ENCODE measurements at regions not wholly inside any gene's neighbourhood (a gene's known extent, or its start where the extent isn't known, plus 50 kb on each side); places are given as distances from the start of the nearest gene placed in this dataset.
A peak's percentile ranks its signal among the peaks of the same experiment; 100 is the strongest.

DNA sequence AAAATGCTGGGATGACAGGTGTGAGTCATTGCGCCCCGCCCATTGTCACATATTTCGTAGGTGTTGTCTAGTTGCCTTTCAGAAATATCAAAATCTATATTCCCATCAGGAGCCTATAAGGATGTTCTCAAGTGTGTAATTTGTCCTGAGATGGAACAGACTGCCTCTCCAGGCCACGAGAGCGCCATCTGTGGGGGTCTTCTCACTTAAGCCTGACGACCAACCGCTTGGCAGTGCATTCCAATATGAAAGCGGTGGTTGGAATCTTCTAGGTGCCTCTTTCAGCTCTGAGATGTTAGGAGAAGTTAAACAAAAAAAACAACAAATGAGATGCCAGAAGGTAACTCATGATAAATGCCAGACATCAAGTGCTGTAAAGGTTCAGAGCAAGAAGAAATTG, 488.5 kb downstream of the QKI start:
- H3K36me3 ChIP-seq, result no peaks in the 10 kb centered on the region
- peaks cover 0 to 7% (median 0%) of the 10 kb centered on the region in 11 experiments; a peak in 1 of 22 replicates for H3K9me3 ChIP-seq (replicated peaks in 1 of 11)
- no peaks in the 10 kb centered on the region for H3K27me3 ChIP-seq
- H3K4me1 ChIP-seq, result peaks cover 0 to 7% (median 0%) of the 10 kb centered on the region in 10 experiments; a peak in 2 of 20 replicates
- H3K27ac ChIP-seq, result no peak overlapping the region
- no peak overlapping the region for H3K4me3 ChIP-seq
- no peak overlapping the region for H3K9ac ChIP-seq
- no peaks in the 10 kb centered on the region for H4K20me1 ChIP-seq
- no peak overlapping the region for H3K4me2 ChIP-seq
- TF ChIP-seq Cebpa-rat (IDR thresholded peaks at IDR 0.05), result no peak

DNA sequence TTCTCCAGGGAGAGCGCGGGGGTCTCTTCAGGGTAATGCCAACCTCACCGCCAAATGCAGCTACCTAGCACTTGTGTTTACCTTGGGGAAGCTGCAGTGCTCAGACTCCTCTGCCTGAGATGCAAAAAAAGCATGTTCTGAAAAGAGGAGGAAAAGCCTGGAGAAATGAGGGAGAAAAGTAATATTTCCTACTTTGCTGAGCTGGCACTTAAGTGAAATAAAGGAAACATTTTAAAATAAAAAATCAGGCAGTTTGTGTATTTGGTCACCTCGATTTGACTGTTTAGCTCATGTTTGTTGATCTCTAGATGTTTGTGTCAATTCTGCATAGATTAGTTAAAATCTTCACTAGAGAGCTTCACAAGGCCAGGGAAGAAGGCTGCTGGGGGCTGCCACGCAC, 487.2 kb downstream of the QKI start:
- H3K36me3 ChIP-seq, result no peaks in the 10 kb centered on the region
- no peak for TF ChIP-seq Cebpa-rat (IDR thresholded peaks at IDR 0.05)
- H3K27ac ChIP-seq, result no peak overlapping the region
- H3K9me3 ChIP-seq (replicated peaks in 1 of 11), result peaks cover 0 to 7% (median 0%) of the 10 kb centered on the region in 11 experiments; a peak in 1 of 22 replicates
- no peak overlapping the region for H3K9ac ChIP-seq
- no peaks in the 10 kb centered on the region for H4K20me1 ChIP-seq
- peaks cover 0 to 7% (median 0%) of the 10 kb centered on the region in 10 experiments; a peak in 2 of 20 replicates for H3K4me1 ChIP-seq
- no peaks in the 10 kb centered on the region for H3K27me3 ChIP-seq
- H3K4me2 ChIP-seq, result no peak overlapping the region
- no peak overlapping the region for H3K4me3 ChIP-seq

DNA sequence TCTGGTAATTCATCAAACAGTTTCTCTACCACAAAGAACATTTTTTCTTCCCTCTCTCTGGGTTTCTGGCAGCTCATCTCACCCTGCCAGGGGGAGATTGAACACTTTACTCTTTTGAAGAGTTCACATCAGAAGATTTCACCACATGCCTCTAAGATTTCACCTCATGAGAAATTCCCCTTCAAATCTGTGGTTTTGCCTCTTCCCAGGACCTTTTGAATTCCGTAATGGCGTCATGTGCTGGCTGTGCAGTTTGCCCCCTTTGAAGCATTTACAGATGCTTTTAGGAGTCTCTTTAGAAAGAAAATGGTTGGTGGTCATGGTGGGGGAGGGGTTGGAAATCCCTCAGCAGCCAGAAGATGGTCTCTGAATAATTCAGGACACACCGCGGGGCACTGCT, 486.1 kb downstream of the QKI start:
- Histone ChIP-seq H3K27me3 (no peaks in the 10 kb centered on the region), H3K4me2 (no peak overlapping the region), H3K9me3 (replicated peaks in 1 of 11) (peaks cover 0 to 3% (median 0%) of the 10 kb centered on the region in 11 experiments; a peak in 1 of 22 replicates), H3K9ac (no peak overlapping the region), H3K36me3 (no peaks in the 10 kb centered on the region), H3K4me3 (no peak overlapping the region), H3K27ac (no peak overlapping the region), H4K20me1 (no peaks in the 10 kb centered on the region), H3K4me1 (peaks cover 0 to 7% (median 0%) of the 10 kb centered on the region in 10 experiments; a peak in 2 of 20 replicates)
- TF ChIP-seq Cebpa-rat (IDR thresholded peaks at IDR 0.05), result no peak

DNA sequence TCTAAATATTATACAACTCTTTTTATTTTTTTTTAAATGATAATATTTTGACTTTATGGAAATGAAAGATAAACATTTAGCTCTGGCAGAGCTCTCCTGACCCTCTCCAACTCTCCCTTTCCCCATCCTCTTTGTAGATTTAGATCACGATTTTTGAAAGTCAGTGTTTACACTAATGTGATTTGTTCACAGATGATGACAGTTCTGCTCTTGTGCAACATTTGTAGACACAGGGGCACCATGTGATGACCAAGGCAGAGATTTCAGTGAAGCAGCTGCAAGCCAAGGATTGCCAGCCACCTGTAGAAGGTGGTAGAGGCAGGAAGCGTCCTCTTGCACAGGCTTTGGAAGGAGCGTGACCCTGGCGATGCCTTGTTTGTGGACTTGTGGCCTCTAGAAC, 483.2 kb downstream of the QKI start:
- no peaks in the 10 kb centered on the region for H4K20me1 ChIP-seq
- no peaks in the 10 kb centered on the region for H3K27me3 ChIP-seq
- no peak overlapping the region for H3K9ac ChIP-seq
- H3K36me3 ChIP-seq, result no peaks in the 10 kb centered on the region
- H3K4me1 ChIP-seq, result no peaks in the 10 kb centered on the region
- no peak overlapping the region for H3K4me2 ChIP-seq
- TF ChIP-seq Cebpa-rat (IDR thresholded peaks at IDR 0.05), result peak in 1 of 11 experiments; percentile 15; a peak in 1 of 22 replicates
- no peak overlapping the region for H3K27ac ChIP-seq
- no peak overlapping the region for H3K4me3 ChIP-seq
- H3K9me3 ChIP-seq (replicated peaks in 1 of 11), result no peaks in the 10 kb centered on the region

DNA sequence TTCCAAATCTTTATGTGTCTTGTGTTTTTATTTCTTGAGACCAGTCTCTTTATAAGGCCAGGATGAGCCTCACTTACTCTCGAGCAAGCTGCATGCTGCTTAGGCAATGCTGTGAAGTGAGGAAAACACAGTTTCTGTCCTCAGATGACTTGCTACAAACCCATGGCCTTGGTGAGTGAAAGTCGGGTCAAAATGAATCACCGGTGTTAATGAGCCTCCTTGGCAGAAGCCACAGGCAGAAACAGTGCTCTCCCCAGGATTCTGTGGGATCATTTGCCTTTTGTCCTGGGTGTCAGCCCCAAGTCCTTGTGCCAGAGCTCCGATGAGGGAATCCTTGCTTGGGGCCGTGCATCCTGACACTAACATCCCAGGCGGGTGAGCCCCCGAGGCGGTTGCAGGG, 482.5 kb downstream of the QKI start:
- no peak for TF ChIP-seq Cebpa-rat (IDR thresholded peaks at IDR 0.05)
- no peaks in the 10 kb centered on the region for H4K20me1 ChIP-seq
- no peak overlapping the region for H3K27ac ChIP-seq
- H3K27me3 ChIP-seq, result no peaks in the 10 kb centered on the region
- no peak overlapping the region for H3K9ac ChIP-seq
- no peaks in the 10 kb centered on the region for H3K4me1 ChIP-seq
- H3K36me3 ChIP-seq, result no peaks in the 10 kb centered on the region
- H3K4me3 ChIP-seq, result no peak overlapping the region
- no peak overlapping the region for H3K4me2 ChIP-seq
- H3K9me3 ChIP-seq (replicated peaks in 1 of 11), result no peaks in the 10 kb centered on the region

DNA sequence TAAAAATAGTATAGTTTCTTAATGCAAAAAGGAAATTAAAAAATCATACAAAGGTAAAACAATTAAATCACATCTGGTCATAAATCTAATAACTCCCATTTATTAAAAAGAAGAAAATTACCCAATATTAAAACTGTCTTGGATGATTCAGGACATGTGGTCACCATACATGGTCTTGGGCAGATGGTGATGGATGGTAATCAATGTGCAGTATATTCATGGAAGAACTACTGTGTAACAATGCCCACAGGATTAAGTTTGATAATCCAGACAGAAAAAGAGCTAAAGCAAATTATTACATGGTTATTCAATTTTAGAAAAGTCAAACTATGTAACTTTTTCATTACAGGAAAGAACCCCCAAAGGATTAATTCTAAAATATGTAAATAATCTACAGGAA, 480.6 kb downstream of the QKI start:
- H3K4me3 ChIP-seq, result no peak overlapping the region
- no peaks in the 10 kb centered on the region for H3K27me3 ChIP-seq
- no peaks in the 10 kb centered on the region for H3K4me1 ChIP-seq
- H3K9ac ChIP-seq, result no peak overlapping the region
- H4K20me1 ChIP-seq, result no peaks in the 10 kb centered on the region
- H3K36me3 ChIP-seq, result no peaks in the 10 kb centered on the region
- H3K9me3 ChIP-seq (replicated peaks in 1 of 11), result no peaks in the 10 kb centered on the region
- H3K27ac ChIP-seq, result no peak overlapping the region
- H3K4me2 ChIP-seq, result no peak overlapping the region
- no peak for TF ChIP-seq Cebpa-rat (IDR thresholded peaks at IDR 0.05)

DNA sequence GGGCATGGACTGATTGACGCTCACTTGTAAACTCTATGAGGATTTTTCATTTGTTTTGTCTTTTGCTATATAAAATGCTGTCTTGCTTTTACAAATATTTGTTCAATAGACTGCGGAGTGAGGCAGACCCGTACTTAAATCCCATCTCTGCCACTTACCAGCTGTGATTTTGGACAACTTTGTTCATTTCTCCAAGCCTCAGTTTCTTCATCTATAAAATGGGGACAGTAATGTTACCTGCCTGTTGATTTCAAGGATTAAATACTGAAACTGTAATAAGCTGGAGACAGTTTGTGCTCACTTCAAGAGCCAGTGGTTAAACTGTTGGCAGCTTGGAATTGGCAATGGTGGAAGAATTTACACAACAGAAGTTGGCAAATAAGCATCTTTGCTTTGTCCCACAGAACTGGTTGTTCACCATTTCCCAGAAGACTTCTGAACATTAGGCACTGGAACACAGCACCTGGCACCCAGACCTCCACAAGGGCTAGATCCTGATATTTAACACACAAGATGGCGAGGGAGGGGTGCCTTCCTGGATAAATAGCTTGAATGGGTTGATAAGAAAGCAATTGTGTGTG, 479.2 kb downstream of the QKI start:
- no peak for TF ChIP-seq Cebpa-rat (IDR thresholded peaks at IDR 0.05)
- Histone ChIP-seq H4K20me1 (no peaks in the 10 kb centered on the region), H3K4me3 (no peak overlapping the region), H3K4me1 (no peaks in the 10 kb centered on the region), H3K4me2 (no peak overlapping the region), H3K27ac (no peak overlapping the region), H3K27me3 (no peaks in the 10 kb centered on the region), H3K36me3 (no peaks in the 10 kb centered on the region), H3K9me3 (replicated peaks in 1 of 11) (no peaks in the 10 kb centered on the region), H3K9ac (no peak overlapping the region)

DNA sequence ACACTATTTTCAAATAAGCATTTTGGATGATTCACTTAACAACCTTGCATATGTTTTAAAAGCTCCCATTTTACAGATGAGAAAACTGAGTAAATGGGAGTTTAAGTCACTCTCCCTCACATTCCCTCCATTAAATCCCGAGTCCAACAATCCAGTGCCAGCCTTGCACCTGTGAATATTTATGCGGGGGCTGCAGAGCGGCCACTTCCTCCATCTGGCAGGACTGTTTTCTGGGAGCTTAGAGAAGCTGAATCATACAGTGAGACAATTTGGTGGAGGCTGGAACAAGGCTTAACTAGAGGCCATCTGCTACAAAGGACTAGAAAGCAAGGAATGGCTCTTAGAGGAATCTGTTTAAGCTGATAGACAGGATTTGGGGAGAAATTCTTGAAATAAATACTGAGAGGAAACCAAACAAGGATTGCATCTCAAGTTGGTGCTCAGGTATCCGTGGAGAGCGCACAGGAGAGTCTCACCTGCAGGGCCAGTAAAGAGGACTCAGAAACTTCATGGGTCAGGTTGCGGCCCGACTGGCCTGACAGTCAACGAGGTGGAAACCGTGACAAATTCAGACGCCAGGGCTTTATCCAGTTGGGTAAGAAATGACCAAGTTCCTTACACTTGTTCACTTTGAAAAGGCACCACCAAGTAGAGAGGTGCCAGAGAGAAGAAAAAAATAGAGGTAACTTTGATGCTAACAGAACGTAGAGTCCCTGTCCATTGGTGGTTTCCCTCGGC, 478.5 kb downstream of the QKI start:
- Histone ChIP-seq H3K4me3 (no peak overlapping the region), H3K4me2 (no peak overlapping the region), H3K9me3 (replicated peaks in 1 of 11) (no peaks in the 10 kb centered on the region), H3K4me1 (peaks cover 0 to 4% (median under 1%) of the 10 kb centered on the region in 10 experiments; a peak in 7 of 20 replicates), H3K27me3 (no peaks in the 10 kb centered on the region), H4K20me1 (no peaks in the 10 kb centered on the region), H3K36me3 (no peaks in the 10 kb centered on the region), H3K27ac (no peak overlapping the region), H3K9ac (no peak overlapping the region)
- TF ChIP-seq Cebpa-rat (IDR thresholded peaks at IDR 0.05), result no peak

DNA sequence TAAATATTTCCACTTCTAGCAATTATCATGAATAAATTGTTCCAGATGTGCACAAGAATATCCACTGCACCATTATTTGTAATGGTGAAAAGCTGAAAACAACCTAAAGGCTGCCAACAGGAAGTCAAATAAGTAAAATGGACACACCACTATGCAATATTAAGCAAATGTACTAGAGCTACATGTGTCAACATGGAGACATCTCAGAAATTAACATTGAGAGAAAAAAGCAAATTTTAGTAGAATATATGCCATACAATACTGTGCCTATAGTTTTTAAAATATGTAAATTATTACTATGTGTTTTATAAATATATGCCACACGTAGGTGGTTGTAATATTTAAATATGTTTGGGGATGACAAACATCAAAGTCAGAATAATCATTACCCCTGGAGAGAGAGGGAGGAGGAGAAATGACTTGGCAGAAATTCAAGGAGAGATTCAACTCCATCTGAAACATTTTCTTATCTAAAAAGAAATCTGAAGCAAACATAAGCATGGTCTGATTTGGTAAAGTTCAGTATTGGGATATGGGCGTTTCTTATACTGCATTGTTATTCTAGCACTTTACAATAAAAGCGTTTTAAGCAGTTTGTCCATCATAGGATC, 475.5 kb downstream of the QKI start:
- no peak for TF ChIP-seq Cebpa-rat (IDR thresholded peaks at IDR 0.05)
- Histone ChIP-seq H4K20me1 (no peaks in the 10 kb centered on the region), H3K27me3 (no peaks in the 10 kb centered on the region), H3K9ac (no peak overlapping the region), H3K36me3 (no peaks in the 10 kb centered on the region), H3K9me3 (replicated peaks in 1 of 11) (no peaks in the 10 kb centered on the region), H3K4me3 (no peak overlapping the region), H3K4me2 (no peak overlapping the region), H3K4me1 (peaks cover 0 to 27% (median 5%) of the 10 kb centered on the region in 10 experiments; a peak in 9 of 20 replicates), H3K27ac (no peak overlapping the region)

All from BLaER1 treated with 17β-estradiol and CSF1 and Interleukin-3, amounts not matched to agents 10 nM and 100 nM (cell line).